Activated gamma-delta T cell (primary cell): ENCODE measurements at regions not wholly inside any gene's neighbourhood (a gene's known extent, or its start where the extent isn't known, plus 50 kb on each side); places are given as distances from the start of the nearest gene placed in this dataset.

ENCODE experiments used
- DNase-seq: peaks from one replicate; lab custom pipeline; 2025; lab: John Stamatoyannopoulos, UW

GRCh38 chr21:38556390-38556789, 58.1 kb upstream of the ERG start:
- DNase-seq: no peak

DNA sequence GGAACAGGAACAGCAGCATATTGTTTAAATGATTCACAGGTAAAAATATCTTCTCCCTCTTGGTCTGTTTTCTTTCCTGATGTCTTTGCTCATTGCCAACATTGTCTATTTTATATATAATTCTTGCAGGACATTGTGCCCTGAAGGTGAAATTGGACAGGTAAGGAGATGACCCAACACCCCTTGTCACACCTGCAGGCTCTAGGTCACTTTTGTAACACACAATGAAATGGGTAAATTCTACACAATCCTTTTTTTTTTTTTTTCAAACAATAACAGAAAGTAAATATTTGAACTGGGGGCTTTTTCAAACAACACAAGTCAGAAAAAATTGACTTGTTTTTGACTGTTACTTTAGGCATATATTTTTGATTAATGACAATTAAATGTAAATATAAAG, 62.9 kb upstream of the ERG start:
- DNase-seq: no peak

DNA sequence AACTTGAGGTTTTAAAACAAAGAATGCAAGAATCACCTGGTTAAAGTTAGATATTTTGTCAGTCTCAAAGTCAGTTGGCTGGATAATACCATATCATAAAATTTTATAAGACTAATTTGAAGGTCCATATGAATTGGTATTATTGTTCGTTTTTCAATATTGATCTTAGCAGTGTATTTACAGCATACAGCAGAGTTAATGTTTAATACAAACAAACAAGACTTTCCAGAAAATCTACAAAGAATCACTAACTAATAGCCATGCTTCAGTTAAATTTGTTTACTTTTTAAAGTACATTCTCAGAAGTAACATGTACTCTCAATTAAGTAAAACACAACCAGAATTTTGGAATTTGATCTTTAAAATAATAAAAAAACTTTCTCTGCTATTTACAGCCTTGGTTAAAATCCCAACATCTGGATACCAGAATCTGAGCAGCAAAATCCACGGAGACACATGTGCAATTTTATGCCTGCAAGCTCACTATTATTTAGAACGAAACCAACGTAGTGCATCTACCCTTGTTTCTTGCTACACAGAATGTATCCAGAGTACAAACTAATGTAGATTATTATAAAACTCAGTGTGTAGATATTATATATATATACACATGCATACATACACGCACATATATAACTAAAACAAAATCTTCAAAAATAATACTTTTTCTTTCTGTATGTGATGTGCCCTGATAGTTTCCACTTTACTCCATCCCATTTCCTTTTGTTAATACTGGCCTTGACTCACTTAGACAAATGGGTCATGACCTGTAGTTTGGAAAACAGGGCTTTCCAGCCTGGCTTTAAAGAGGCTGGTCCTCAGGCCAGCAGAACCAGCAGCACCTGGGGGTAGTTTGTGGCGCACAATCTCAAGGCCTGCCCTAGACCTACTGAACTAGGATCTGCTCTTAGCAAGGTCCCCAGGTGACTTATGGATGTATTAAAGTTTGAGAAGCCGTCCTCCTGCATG, 63.6 kb upstream of the ERG start:
- no peak for DNase-seq

GRCh38 chr21:38567335-38567969, 69.2 kb upstream of the ERG start:
- DNase-seq: no peak

DNA sequence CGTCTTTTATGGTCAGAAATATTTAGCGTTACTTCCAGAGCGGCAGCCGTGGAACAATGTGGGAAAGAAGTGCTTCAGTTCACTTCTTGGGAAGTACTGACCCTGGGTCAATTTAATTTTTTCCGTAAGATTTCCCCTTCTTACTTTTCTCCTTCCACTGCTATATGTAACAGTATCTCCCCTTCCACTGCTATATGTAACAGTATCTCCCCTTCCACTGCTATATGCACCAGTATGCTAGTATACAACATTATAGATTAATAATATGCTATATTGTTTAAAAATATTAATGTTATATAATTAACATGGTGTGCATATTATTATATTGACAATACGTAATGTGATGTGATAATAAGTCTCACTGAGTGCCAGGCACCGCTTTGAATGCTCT, 69.7 kb upstream of the ERG start:
- DNase-seq: no peak

DNA sequence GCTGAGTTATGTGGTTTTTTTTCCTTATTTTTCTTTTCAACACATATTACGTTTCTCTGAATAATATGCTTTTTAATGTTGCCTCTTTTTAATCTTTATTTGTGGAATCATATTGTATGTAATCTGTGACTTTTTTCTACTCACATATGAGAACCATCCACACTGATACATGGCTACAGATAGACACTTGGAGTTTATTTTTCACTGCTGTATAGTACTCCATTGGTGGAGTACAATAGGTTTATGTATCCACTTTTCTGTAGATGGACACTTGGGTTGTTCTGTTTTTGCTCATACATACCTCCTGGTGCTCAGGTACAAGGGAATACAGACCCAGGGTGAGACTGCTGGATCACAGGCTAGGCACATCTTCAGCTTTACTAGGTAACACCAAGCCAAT, 71.5 kb upstream of the ERG start:
- no peak for DNase-seq

GRCh38 chr21:38570596-38570995, 72.3 kb upstream of the ERG start:
- no peak for DNase-seq

DNA sequence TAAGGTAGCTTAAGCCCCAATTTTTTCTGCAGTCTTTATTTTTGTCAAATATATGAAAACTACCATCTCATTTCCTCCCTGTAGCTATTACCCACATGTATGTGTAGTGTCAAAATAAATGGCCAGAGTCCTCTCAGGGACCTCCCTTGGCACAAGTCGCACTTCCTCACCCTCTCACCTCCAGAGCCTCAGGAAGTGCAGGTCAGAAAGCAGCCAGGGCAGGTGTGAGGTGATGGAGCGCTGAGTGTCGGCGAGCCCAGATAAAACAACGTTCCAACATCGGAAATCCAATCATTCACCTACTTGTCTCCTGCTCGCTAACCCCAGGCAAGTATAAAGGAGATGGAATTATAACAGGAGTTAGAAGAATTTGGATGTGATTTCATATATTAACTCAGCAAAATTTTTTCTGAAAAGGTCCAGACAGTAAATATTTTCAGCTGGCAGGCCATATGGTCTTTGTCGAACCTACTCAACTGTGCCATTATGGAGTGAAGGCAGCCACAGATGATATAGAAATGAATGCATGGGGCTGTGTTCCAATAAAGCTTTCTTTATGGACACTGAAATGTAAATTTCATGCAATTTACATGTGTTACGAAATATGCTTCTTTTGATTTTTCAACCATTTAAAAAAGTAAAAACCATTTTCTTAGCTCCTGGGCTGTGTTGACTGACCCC, 76.8 kb upstream of the ERG start:
- DNase-seq: no peak

DNA sequence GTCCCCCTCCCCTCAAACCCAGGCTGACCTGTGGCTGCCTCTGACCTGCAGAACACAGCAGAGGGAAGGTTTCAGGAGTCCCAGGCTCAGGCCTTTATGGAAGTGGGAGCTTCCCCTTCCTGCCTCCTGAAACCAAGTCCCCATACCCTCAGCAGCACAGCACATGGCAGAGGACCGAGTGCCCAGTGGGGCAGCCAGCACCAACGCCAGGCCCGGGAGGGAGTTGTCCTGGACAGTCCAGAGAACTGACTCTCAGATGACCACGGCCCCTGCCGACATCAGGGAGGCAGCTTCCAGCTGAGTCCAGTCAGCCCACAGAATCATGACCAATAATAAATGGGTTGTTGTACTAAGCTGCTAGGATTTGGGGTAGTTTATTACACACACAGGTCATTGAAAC, 79.6 kb upstream of the ERG start:
- no peak for DNase-seq

GRCh38 chr21:38590449-38591217, 92.4 kb upstream of the ERG start:
- DNase-seq: no peak

DNA sequence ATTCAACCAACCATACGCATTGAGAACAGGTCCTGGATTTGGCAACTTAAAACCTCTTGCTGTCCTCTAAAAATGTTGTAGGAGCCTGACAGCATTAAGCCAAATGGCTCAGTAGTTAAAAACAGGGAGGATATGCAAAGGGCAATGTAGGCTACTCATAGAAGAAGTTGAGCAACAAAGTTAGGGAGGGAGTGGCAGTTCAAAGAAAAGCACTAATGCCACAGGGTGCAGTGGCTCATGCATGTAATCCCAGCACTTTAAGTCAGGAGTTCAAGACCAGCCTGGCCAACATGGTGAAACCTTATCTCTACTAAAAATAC, 92.9 kb upstream of the ERG start:
- no peak for DNase-seq

GRCh38 chr21:38596264-38597042, 98.2 kb upstream of the ERG start:
- DNase-seq: no peak

- no peak for DNase-seq
Observed at GRCh38 chr21:38597421-38597820, 99.1 kb upstream of the ERG start.

DNA sequence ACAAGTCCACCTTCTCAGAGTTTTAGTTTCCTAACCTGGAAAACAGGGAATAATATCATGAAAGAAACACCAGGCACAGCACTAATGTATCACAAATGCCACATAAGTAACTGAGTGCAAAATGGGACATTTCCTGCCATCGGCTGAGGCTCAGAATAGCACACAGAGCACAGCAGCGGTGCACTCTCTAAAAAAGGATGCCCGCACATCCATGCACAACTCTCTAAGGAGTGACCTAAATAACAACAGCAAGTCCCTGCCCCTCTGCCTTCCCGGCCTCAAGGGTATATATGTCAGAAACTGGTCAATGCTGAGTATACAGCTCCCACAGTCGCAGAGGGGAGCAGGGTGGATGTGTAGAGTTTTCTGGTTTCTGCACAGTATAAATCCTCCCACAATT, 100.1 kb upstream of the ERG start:
- no peak for DNase-seq

DNA sequence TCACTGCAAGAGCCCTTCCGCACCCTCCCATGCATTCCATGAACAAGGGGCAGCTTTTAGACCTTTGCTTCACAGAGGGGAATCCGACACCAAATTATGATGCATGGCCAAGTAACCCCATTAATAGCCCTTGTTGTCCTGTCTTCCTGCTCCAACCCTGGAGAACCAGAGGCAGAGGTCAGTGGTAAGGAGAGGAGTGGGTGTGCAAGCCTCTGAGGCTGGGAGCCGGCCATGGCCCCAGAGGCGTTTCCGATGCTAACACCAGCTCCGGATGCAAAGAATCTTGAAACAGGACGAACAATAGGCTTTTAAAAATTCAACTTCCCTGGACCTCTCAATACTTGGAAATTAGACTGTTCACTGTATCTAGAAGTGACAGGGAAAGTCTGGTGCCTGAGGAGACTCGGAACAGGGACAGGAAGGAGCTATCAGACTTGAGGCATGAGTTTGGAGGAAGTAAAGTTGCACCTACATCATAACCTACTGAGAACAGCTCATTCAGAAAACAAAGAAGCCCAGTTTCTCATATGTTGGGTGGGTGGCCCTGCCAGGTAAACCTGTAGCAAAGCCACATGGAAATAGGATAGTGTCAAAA, 101.2 kb upstream of the ERG start:
- DNase-seq: no peak

GRCh38 chr21:38600106-38600505, 101.8 kb upstream of the ERG start:
- no peak for DNase-seq

DNA sequence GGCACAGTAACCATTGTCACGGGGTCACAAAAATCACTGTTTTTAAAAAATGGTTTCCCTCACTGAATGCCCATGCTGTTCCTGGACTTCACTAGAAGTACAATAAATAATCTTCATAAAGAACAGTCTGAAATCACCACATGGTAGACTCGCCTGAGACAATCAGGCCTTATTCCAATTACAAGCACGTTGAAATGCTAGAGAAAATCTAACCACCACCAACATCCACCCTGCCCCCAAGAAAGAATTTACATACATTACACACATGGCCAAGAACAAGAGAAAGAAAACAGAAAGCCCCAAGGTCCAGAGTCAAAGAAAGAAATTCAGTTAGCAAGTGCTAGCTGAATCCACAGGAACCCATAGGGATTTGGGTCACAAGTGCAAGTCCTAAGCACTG, 107.0 kb upstream of the ERG start:
- DNase-seq: no peak

GRCh38 chr21:38609580-38609979, 111.3 kb upstream of the ERG start:
- no peak for DNase-seq

GRCh38 chr21:38610623-38611251, 112.5 kb upstream of the ERG start:
- no peak for DNase-seq

GRCh38 chr21:38611277-38611676, 113.0 kb upstream of the ERG start:
- DNase-seq: no peak

- DNase-seq: no peak
Observed at GRCh38 chr21:38613686-38614085, 115.4 kb upstream of the ERG start.
